ENCODE measurements at regions not wholly inside any gene's neighbourhood (a gene's known extent, or its start where the extent isn't known, plus 50 kb on each side); places are given as distances from the start of the nearest gene placed in this dataset.

DNA sequence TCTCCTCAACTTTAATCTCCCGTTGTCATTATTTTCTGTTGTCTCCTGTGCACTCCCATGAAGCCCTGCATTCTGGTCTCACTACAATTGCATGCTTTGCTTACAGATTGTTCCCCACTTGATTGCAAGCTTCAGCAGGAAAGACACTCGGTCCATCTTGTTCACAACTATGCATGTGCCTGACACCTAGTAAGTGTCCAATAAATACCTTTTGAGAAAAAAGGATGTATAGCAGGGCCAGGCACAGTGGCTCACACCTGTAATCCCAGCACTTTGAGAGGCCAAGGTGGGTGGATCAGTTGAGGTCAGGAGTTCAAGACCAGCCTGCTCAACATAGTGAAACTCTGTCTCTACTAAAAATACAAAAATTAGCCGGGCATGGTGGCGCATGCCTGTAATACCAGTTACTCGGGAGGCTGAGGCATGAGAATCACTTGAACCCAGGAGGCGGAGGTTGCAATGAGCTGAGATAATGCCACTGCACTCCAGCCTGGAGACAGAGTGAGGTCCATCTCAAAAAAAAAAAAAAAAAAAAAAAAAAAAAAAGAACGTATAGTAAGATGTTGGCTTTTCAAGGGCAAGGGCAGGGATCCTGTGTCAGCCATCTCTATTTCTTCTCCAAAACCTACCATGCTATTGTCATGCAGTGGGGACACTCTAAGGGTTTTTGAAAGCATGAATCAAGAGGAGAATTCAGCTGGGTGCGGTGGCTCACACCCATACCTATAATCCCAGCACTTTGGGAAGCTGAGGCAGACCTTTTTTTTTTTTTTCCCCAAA lies 338.3 kb downstream of the MYCN start:
- Histone ChIP-seq H3K9ac (ENCODE audit: low read length) (no peak overlapping the region), H3K79me2 (ENCODE audit: control insufficient read depth, insufficient read depth, low read length) (no peaks in the 10 kb centered on the region), H3K27me3 (replicated peaks in 1 of 4; ENCODE audit: control extremely low read depth in 1 of 4, control insufficient read depth in 3 of 4, insufficient read depth in 4 of 4, low read length in 3 of 4) (peaks cover 0 to 3% (median 0%) of the 10 kb centered on the region in 4 experiments), H3K4me1 (ENCODE audit: control insufficient read depth in 2 of 2, insufficient read depth in 2 of 2, low read length in 2 of 2) (no peaks in the 10 kb centered on the region), H3K4me3 (ENCODE audit: control extremely low read depth in 1 of 5, extremely low read depth in 1 of 5, insufficient read depth in 1 of 5, low read depth in 2 of 5, low read length in 4 of 5) (no peak overlapping the region), H3K4me2 (replicated peaks; ENCODE audit: low read depth, low read length, poor library complexity, severe bottlenecking) (no peak overlapping the region), H3K36me3 (replicated peaks in 1 of 2; ENCODE audit: control extremely low read depth in 1 of 2, control insufficient read depth in 1 of 2, extremely low read depth in 1 of 2, insufficient read depth in 2 of 2, low read length in 1 of 2) (no peaks in the 10 kb centered on the region), H2AFZ (ENCODE audit: insufficient read depth, low read depth, low read length, poor library complexity, severe bottlenecking) (no peak overlapping the region), H4K20me1 (ENCODE audit: control insufficient read depth, insufficient read depth, low read length, poor library complexity, severe bottlenecking) (no peaks in the 10 kb centered on the region), H3K27ac (ENCODE audit: low read length in 2 of 2) (no peak overlapping the region), H3K9me3 (ENCODE audit: control extremely low read depth in 1 of 3, control insufficient read depth in 2 of 3, insufficient read depth in 1 of 3, low read length in 2 of 3) (peaks cover 0 to 2% (median 0%) of the 10 kb centered on the region in 3 donors)
- CTCF ChIA-PET = no interaction called here
- TF ChIP-seq, protein P1, sequence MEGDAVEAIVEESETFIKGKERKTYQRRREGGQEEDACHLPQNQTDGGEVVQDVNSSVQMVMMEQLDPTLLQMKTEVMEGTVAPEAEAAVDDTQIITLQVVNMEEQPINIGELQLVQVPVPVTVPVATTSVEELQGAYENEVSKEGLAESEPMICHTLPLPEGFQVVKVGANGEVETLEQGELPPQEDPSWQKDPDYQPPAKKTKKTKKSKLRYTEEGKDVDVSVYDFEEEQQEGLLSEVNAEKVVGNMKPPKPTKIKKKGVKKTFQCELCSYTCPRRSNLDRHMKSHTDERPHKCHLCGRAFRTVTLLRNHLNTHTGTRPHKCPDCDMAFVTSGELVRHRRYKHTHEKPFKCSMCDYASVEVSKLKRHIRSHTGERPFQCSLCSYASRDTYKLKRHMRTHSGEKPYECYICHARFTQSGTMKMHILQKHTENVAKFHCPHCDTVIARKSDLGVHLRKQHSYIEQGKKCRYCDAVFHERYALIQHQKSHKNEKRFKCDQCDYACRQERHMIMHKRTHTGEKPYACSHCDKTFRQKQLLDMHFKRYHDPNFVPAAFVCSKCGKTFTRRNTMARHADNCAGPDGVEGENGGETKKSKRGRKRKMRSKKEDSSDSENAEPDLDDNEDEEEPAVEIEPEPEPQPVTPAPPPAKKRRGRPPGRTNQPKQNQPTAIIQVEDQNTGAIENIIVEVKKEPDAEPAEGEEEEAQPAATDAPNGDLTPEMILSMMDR (IDR thresholded peaks at IDR 0.05) = no peak
- no peak for TF ChIP-seq EZH2 (IDR thresholded peaks at IDR 0.05; ENCODE audit: borderline replicate concordance, insufficient read depth, low read depth, low read length, poor library complexity, severe bottlenecking)
- DNase-seq (no peak), ATAC-seq (ENCODE audit: low read depth) (no peak)
- intact Hi-C loops (cut with micrococcal nuclease) = no loop called here
- Mint-ChIP-seq H3K27me3 (peaks cover 5% of the 10 kb centered on the region), H3K9me3 (ENCODE audit: insufficient read depth) (no peaks in the 10 kb centered on the region), H3K4me1 (no peaks in the 10 kb centered on the region), H3K27ac (no peak overlapping the region), H3K4me3 (no peak overlapping the region)
- WGBS (ENCODE audit: insufficient coverage) = 100% methylated on average over 1 of the region's 8 CpGs
- POLR2A ChIA-PET = no interaction called here

DNA sequence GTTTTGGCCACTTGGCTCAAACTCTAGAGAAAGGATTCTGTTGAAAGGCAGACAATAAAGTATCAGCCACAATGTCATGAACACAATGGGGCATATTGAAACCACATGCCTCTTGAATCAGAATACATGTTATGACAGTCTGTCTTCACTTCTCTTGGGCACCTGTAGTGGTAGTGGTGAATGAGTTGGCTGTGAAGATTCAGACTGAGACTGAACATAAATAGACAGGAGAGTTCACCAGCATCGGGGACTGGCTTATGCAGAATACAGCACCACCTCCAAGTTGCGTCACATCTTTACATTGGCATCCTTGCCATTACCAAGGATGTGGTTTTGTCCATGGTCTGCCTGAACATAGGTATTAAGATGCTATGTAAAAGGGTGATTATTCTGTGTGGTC lies 336.8 kb downstream of the MYCN start:
- H3K4me3 Mint-ChIP-seq = no peak overlapping the region
- CTCF ChIA-PET = no interaction called here
- H3K9me3 ChIP-seq (ENCODE audit: control extremely low read depth in 1 of 3, control insufficient read depth in 2 of 3, insufficient read depth in 1 of 3, low read length in 2 of 3) = no peaks in the 10 kb centered on the region
- no peaks in the 10 kb centered on the region for H3K4me1 ChIP-seq (ENCODE audit: control insufficient read depth in 2 of 2, insufficient read depth in 2 of 2, low read length in 2 of 2)
- H3K79me2 ChIP-seq (ENCODE audit: control insufficient read depth, insufficient read depth, low read length) = no peaks in the 10 kb centered on the region
- no CpG with 5 or more reads among the region's 2 CpGs for WGBS (ENCODE audit: insufficient coverage)
- TF ChIP-seq EZH2 (IDR thresholded peaks at IDR 0.05; ENCODE audit: borderline replicate concordance, insufficient read depth, low read depth, low read length, poor library complexity, severe bottlenecking) = no peak
- TF ChIP-seq, protein P1 (IDR thresholded peaks at IDR 0.05) = no peak
- no peaks in the 10 kb centered on the region for H3K9me3 Mint-ChIP-seq (ENCODE audit: insufficient read depth)
- H3K27me3 Mint-ChIP-seq = peaks cover 3% of the 10 kb centered on the region
- H3K27ac Mint-ChIP-seq = no peak overlapping the region
- POLR2A ChIA-PET = no interaction called here
- no peaks in the 10 kb centered on the region for H3K36me3 ChIP-seq (replicated peaks in 1 of 2; ENCODE audit: control extremely low read depth in 1 of 2, control insufficient read depth in 1 of 2, extremely low read depth in 1 of 2, insufficient read depth in 2 of 2, low read length in 1 of 2)
- no peaks in the 10 kb centered on the region for H3K4me1 Mint-ChIP-seq
- peaks cover 0 to 3% (median 0%) of the 10 kb centered on the region in 4 experiments for H3K27me3 ChIP-seq (replicated peaks in 1 of 4; ENCODE audit: control extremely low read depth in 1 of 4, control insufficient read depth in 3 of 4, insufficient read depth in 4 of 4, low read length in 3 of 4)
- no peak overlapping the region for H3K4me2 ChIP-seq (replicated peaks; ENCODE audit: low read depth, low read length, poor library complexity, severe bottlenecking)
- no peak overlapping the region for H3K4me3 ChIP-seq (ENCODE audit: control extremely low read depth in 1 of 5, extremely low read depth in 1 of 5, insufficient read depth in 1 of 5, low read depth in 2 of 5, low read length in 4 of 5)
- H2AFZ ChIP-seq (ENCODE audit: insufficient read depth, low read depth, low read length, poor library complexity, severe bottlenecking) = no peak overlapping the region
- DNase-seq = no peak
- H4K20me1 ChIP-seq (ENCODE audit: control insufficient read depth, insufficient read depth, low read length, poor library complexity, severe bottlenecking) = no peaks in the 10 kb centered on the region
- no peak overlapping the region for H3K27ac ChIP-seq (ENCODE audit: low read length in 2 of 2)
- intact Hi-C loops (cut with micrococcal nuclease) = no loop called here
- H3K9ac ChIP-seq (ENCODE audit: low read length) = no peak overlapping the region
- no peak for ATAC-seq (ENCODE audit: low read depth)

All from B cell (primary cell).